Endothelial cell of umbilical vein (primary cell): ENCODE measurements at regions not wholly inside any gene's neighbourhood (a gene's known extent, or its start where the extent isn't known, plus 50 kb on each side); places are given as distances from the start of the nearest gene placed in this dataset.

Experiments used
- BruUV-seq: library from RNA; stranded (reverse); fragments of 400-500 nt; replicated peaks from 2 replicates; lab custom pipeline; 2021; lab: Mats Ljungman, UMichigan
- CTCF ChIA-PET: fragments of 300-600, 350-600 bp; sonication (Branson Sonifier 250); formaldehyde crosslinking; loops from one replicate; lab custom pipeline; 2021; ENCODE audit warnings: antibody characterized with exemption, inconsistent platforms; lab: Charles Lee
- POLR2A ChIA-PET: fragments of 300-600, 350-600 bp; sonication (Branson Sonifier 250); formaldehyde crosslinking; loops from one replicate; lab custom pipeline; 2021; ENCODE audit warnings: antibody characterized with exemption, inconsistent platforms; lab: Charles Lee
- DNase-seq: peaks from one replicate; pipeline ENCODE4 v3.0.0-alpha.2; 2011; ENCODE audit warnings: low read depth, low spot score
- FAIRE-seq: peaks from 2 replicates; lab custom pipeline; 2011; peaks lifted over from hg19 to GRCh38; lab: Jason Lieb, UNC
- H2AFZ ChIP-seq: 2 replicates; pipeline ENCODE4 v1.6.0; 2012; ENCODE audit warnings: low read depth, low read length, control low read depth, inconsistent platforms
- H3K27ac ChIP-seq: 2 replicates; pipeline ENCODE4 v1.5.1; 2011; ENCODE audit warnings: low read depth, mild to moderate bottlenecking, control low read depth, low read length, moderate library complexity; ENCODE audit not compliant: insufficient read depth
- H3K27me3 ChIP-seq, 2 experiments: 2 replicates each; pipeline versions ENCODE4 v1.6.0 to v1.6.1; 2011; ENCODE audit warnings: low read length in 2 of 2, mixed read lengths in 1 of 2; ENCODE audit not compliant: control insufficient read depth in 2 of 2, insufficient read depth in 2 of 2
- H3K36me3 ChIP-seq, 2 experiments: 2 replicates in 1 of 2; 3 replicates in 1 of 2; pipeline ENCODE4 v1.5.1; 2011; ENCODE audit warnings: low read length in 2 of 2, mild to moderate bottlenecking in 1 of 2, moderate library complexity in 1 of 2; ENCODE audit not compliant: control insufficient read depth in 2 of 2, insufficient read depth in 2 of 2; ENCODE audit errors: extremely low read depth in 1 of 2
- H3K4me1 ChIP-seq: 3 replicates; pipeline ENCODE4 v1.5.1; 2011; ENCODE audit warnings: mild to moderate bottlenecking, low read length; ENCODE audit not compliant: control insufficient read depth, insufficient read depth; ENCODE audit errors: extremely low read depth
- H3K4me2 ChIP-seq: 2 replicates; pipeline ENCODE4 v1.6.1; 2011; ENCODE audit warnings: low read length, control low read depth, mixed read lengths; ENCODE audit not compliant: insufficient read depth
- H3K4me3 ChIP-seq, 3 experiments: fragments of 200-600 bp in 1 of 3; sonication (generic), shearing (Covaris generic) in 1 of 3; replicated peaks in 1 of 3; 2 replicates each; pipeline ENCODE4 v1.5.1; 2011 to 2016; ENCODE audit warnings: control low read depth in 3 of 3, low read length in 3 of 3, mild to moderate bottlenecking in 2 of 3, inconsistent platforms in 1 of 3, low read depth in 1 of 3, moderate library complexity in 1 of 3; ENCODE audit not compliant: insufficient read depth in 1 of 3
- H3K79me2 ChIP-seq: 2 replicates; pipeline ENCODE4 v1.6.0; 2012; ENCODE audit warnings: low read length, inconsistent platforms; ENCODE audit not compliant: control insufficient read depth, insufficient read depth
- H3K9ac ChIP-seq: replicated peaks from 2 replicates; pipeline ENCODE3; 2011; ENCODE audit warnings: low read length, control low read depth; ENCODE audit not compliant: insufficient read depth; ENCODE audit errors: extremely low read depth
- H3K9me1 ChIP-seq: replicated peaks from 3 replicates; pipeline ENCODE4 v1.6.0; 2011; ENCODE audit warnings: mild to moderate bottlenecking, low read length; ENCODE audit not compliant: control insufficient read depth, insufficient read depth; ENCODE audit errors: extremely low read depth
- H3K9me3 ChIP-seq: replicated peaks from 2 replicates; pipeline ENCODE4 v1.5.1; 2012; ENCODE audit warnings: low read length, inconsistent platforms; ENCODE audit not compliant: control insufficient read depth, insufficient read depth
- H4K20me1 ChIP-seq: replicated peaks from 2 replicates; pipeline ENCODE3; 2011; ENCODE audit warnings: mild to moderate bottlenecking, low read length; ENCODE audit not compliant: control insufficient read depth, insufficient read depth; ENCODE audit errors: extremely low read depth
- CTCF ChIP-seq, 2 donors: IDR thresholded peaks; 1 replicate in 1 of 2; 2 replicates in 1 of 2; pipeline ENCODE4 v1.5.1; 2011; ENCODE audit warnings: low read length in 2 of 2, mild to moderate bottlenecking in 2 of 2, moderate library complexity in 2 of 2, control low read depth in 1 of 2, inconsistent platforms in 1 of 2, low read depth in 1 of 2; ENCODE audit not compliant: insufficient read depth in 1 of 2; ENCODE audit errors: extremely low read depth in 1 of 2
- EZH2 ChIP-seq: IDR thresholded peaks from 2 replicates; pipeline ENCODE4 v1.6.1; 2012; ENCODE audit warnings: borderline replicate concordance, low read depth, mild to moderate bottlenecking, moderate library complexity, low read length, inconsistent platforms; ENCODE audit not compliant: severe bottlenecking
- FOS ChIP-seq: IDR thresholded peaks from 2 replicates; pipeline ENCODE4 v1.6.1; 2011; ENCODE audit warnings: mild to moderate bottlenecking, low read length, moderate library complexity, borderline replicate concordance; ENCODE audit not compliant: insufficient read depth
- JUN ChIP-seq: IDR thresholded peaks from 2 replicates; pipeline ENCODE4 v1.6.1; 2011; ENCODE audit warnings: borderline replicate concordance, low read depth; ENCODE audit not compliant: insufficient read length, insufficient read depth
- MAX ChIP-seq: IDR thresholded peaks from 2 replicates; pipeline ENCODE4 v1.6.1; 2011; ENCODE audit not compliant: insufficient read depth, insufficient read length
- MYC ChIP-seq: IDR thresholded peaks from one replicate; pipeline ENCODE4 v1.6.1; 2011; ENCODE audit warnings: mild to moderate bottlenecking, low read depth, low read length
- POLR2A ChIP-seq: IDR thresholded peaks from 2 replicates; pipeline ENCODE4 v1.6.1; 2012; ENCODE audit warnings: low read depth, mild to moderate bottlenecking, control low read depth, low read length
- POLR2AphosphoS5 ChIP-seq: IDR thresholded peaks from 2 replicates; pipeline ENCODE4 v1.6.1; 2012; ENCODE audit warnings: low read depth, mild to moderate bottlenecking, control low read depth, low read length, moderate library complexity; ENCODE audit not compliant: insufficient read depth
- dilution Hi-C: fragments of 300-500 bp; cut with MboI; formaldehyde crosslinking; loops from one replicate; pipeline ENCODE4 v1.15.0; 2019; ENCODE audit warnings: low sequenced_read_pairs; ENCODE audit not compliant: extremely low pct_ligation_motif_present
- intact Hi-C: fragments of 100-400 bp; cut with micrococcal nuclease; formaldehyde crosslinking; loops from one replicate; pipeline ENCODE4 v1.10.0; 2022

- dilution Hi-C loops (no loop called here), intact Hi-C loops (no loop called here)
- H3K36me3 ChIP-seq, result no peaks in the 10 kb centered on the region
- H3K27me3 ChIP-seq, result no peaks in the 10 kb centered on the region
- no peak overlapping the region for H3K4me2 ChIP-seq
- H3K9me3 ChIP-seq, result peaks cover 5% of the 10 kb centered on the region
- no peaks in the 10 kb centered on the region for H3K4me1 ChIP-seq
- ChIA-PET CTCF (no interaction called here), POLR2A (no interaction called here)
- H3K27ac ChIP-seq, result no peak overlapping the region
- H3K9me1 ChIP-seq, result no peaks in the 10 kb centered on the region
- BruUV-seq, result no TSS peak
- H4K20me1 ChIP-seq, result no peaks in the 10 kb centered on the region
- no peak for DNase-seq
- H3K79me2 ChIP-seq, result no peaks in the 10 kb centered on the region
- FAIRE-seq, result no peak
- no peak overlapping the region for H3K4me3 ChIP-seq
- TF ChIP-seq FOS (no peak), POLR2AphosphoS5 (no peak), POLR2A (no peak), MAX (no peak), MYC (no peak)
- no peak overlapping the region for H2AFZ ChIP-seq
- H3K9ac ChIP-seq, result no peak overlapping the region
Observed at GRCh38 chr4:189765736-189766135, 174.9 kb upstream of the FRG1 start.

- intact Hi-C loops, result no loop called here
Observed at GRCh38 chr4:189767941-189768340, 172.7 kb upstream of the FRG1 start.

More at GRCh38 chr4:189767941-189768340, 172.7 kb upstream of the FRG1 start:
- H3K4me1 ChIP-seq, result no peaks in the 10 kb centered on the region
- dilution Hi-C loops, result no loop called here
- no peaks in the 10 kb centered on the region for H3K9me1 ChIP-seq
- H4K20me1 ChIP-seq, result no peaks in the 10 kb centered on the region
- BruUV-seq, result no TSS peak
- H3K27me3 ChIP-seq, result no peaks in the 10 kb centered on the region
- H3K9ac ChIP-seq, result no peak overlapping the region
- no peak overlapping the region for H3K4me2 ChIP-seq
- FAIRE-seq, result no peak
- DNase-seq, result no peak
- no peak overlapping the region for H3K27ac ChIP-seq
- POLR2A ChIA-PET, result no interaction called here
- TF ChIP-seq CTCF (IDR thresholded peaks at IDR 0.05; ENCODE audit: extremely low read depth in 1 of 2, insufficient read depth in 1 of 2, low read depth in 1 of 2, low read length in 2 of 2) (no peak), MAX (no peak), JUN (no peak), FOS (no peak), EZH2 (no peak)
- H3K9me3 ChIP-seq, result peaks cover 5% of the 10 kb centered on the region
- CTCF ChIA-PET, result no interaction called here
- H3K79me2 ChIP-seq, result no peaks in the 10 kb centered on the region
- no peak overlapping the region for H2AFZ ChIP-seq
- H3K4me3 ChIP-seq, result no peak overlapping the region
- no peaks in the 10 kb centered on the region for H3K36me3 ChIP-seq
